ENCODE measurements at regions not wholly inside any gene's neighbourhood (a gene's known extent, or its start where the extent isn't known, plus 50 kb on each side); places are given as distances from the start of the nearest gene placed in this dataset.

DNA sequence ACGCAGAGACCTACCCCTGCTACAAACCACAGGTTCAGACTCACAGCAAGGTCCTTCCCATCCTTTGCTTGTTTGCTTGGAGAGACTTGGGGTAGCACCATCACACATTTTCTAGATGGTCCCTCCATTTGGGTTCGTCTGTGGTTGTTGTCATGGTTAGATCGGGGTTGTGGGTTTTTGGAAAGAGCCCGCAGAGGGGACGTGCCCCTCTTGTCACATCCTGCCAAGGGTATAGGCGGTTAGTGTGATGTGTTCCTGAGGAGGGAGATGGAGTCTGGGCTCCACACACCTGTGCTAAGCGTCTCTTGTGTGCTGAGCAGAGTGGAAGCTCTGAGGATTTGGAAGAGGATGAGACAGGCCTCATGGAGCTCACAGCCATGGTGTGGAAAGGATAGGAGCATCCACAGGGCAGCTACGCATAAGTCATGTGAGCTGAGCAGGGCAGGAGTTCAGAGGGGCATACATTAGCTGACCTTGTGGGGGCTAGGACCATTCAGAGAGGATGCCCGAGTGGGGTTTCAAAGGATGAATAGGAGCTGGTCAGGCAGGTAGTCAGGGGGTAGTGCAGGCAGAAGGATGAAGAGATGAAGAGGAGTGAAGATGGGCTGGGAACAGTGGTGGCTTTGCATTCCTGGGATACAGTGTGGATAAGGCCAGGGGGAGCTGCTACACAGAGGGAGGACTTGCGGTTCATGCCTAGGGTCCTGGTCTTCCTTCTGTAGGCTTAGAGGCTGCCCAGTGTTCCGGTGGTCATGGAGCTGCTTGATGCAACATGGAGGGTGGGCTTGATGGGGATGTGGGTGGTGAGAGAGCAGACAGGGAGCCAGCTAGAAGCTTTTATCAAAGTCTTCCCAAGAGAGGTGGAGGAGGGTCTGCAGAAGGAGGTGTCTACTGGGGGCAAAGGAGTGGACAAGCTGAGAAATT, 62.9 kb downstream of the ACKR3 start:
- no peaks in the 10 kb centered on the region for H3K36me3 ChIP-seq (ENCODE audit: insufficient read depth, low read length)
- no peak overlapping the region for H3K4me3 ChIP-seq (ENCODE audit: low read depth, low read length)
- H3K27me3 ChIP-seq (ENCODE audit: insufficient read depth, low read length), result no peaks in the 10 kb centered on the region
- no peak overlapping the region for H2AFZ ChIP-seq (ENCODE audit: low read length, unreplicated experiment)
- no peaks in the 10 kb centered on the region for H3K4me1 ChIP-seq (ENCODE audit: control insufficient read depth, insufficient read depth, low read length, unreplicated experiment)
- H3K27ac ChIP-seq (ENCODE audit: low read depth, low read length), result no peak overlapping the region
- no peaks in the 10 kb centered on the region for H3K79me2 ChIP-seq (ENCODE audit: control insufficient read depth, insufficient read depth, low read length, unreplicated experiment)

DNA sequence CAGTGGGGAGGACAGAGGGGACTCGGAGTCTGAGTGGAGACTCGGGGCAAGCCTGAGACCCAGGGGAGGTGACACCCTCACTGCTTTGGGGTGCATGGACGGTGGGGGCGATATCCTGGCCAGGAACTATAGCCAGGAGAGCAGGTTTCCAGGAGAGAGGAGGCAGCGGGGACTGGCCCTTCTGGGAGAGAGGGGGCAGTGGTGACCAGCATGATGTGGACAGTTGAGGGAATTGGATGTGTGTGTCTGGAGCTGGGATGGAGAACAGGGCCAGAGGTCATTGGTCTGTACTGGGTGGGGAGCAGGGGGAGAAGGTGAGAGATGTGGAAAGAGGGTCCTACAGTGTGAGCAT, 63.6 kb downstream of the ACKR3 start:
- Histone ChIP-seq H3K27ac (ENCODE audit: low read depth, low read length) (no peak overlapping the region), H3K36me3 (ENCODE audit: insufficient read depth, low read length) (no peaks in the 10 kb centered on the region), H3K27me3 (ENCODE audit: insufficient read depth, low read length) (no peaks in the 10 kb centered on the region), H3K4me1 (ENCODE audit: control insufficient read depth, insufficient read depth, low read length, unreplicated experiment) (no peaks in the 10 kb centered on the region), H3K4me3 (ENCODE audit: low read depth, low read length) (no peak overlapping the region), H3K79me2 (ENCODE audit: control insufficient read depth, insufficient read depth, low read length, unreplicated experiment) (no peaks in the 10 kb centered on the region), H2AFZ (ENCODE audit: low read length, unreplicated experiment) (no peak overlapping the region)

DNA sequence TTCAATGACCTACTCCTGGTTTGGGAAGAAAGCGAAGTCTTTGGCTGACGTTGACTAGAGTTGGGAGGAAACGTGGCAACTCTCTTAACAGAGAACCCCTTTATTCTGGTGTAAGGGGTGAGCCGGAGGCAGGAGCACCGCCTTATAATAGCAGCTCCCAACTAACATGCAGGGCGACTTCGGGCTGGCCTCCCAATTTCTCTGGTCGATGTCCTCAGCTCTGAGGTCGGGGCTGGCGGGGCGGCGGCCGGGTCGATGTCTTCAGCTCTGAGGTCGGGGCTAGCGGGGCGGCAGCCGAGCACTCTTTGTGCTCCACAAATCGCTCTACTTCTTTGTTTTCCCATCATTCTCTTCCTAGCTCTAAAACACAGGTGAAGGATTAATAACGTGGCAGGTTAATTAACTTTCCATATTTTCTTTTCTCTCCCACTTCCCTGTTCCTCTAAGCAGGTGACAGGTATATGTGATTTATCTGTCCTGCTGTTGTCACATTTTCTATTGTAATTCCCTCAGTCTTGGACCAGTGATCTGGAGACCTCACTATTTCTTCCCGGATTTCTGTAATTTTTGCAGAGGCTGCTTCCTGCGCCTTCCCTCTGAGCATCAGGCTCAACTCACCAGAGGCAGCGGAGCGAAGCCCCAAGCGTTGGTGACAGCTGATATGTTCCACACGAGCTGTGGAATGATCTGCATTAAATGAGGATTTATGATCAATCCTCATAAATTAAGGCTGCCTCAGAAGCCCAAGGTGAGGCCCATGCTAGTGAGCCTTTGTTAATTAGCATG, 64.3 kb downstream of the ACKR3 start:
- Histone ChIP-seq H3K27ac (ENCODE audit: low read depth, low read length) (no peak overlapping the region), H3K4me3 (ENCODE audit: low read depth, low read length) (no peak overlapping the region), H3K4me1 (ENCODE audit: control insufficient read depth, insufficient read depth, low read length, unreplicated experiment) (no peaks in the 10 kb centered on the region), H3K36me3 (ENCODE audit: insufficient read depth, low read length) (no peaks in the 10 kb centered on the region), H3K79me2 (ENCODE audit: control insufficient read depth, insufficient read depth, low read length, unreplicated experiment) (no peaks in the 10 kb centered on the region), H3K27me3 (ENCODE audit: insufficient read depth, low read length) (no peaks in the 10 kb centered on the region), H2AFZ (ENCODE audit: low read length, unreplicated experiment) (no peak overlapping the region)

DNA sequence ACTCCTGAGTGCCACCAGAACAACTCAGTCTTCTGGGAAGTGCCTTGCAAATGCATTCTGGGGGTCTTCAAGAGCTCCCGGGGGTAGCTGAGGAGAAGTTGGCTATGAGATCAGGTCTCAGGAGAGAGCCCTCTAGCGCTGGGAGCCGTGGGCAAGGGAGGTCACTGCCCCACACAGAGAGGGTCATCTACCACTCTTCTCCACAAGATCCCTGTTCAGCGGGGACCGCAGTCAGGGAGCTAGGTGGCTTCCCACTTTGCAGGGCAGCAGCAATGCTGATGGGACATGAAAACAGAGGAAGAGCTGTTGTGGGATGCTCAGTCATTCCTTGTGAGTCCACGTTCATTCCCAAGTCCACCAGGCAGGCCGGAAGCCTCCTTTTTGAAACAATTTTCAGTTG, 66.6 kb downstream of the ACKR3 start:
- H3K4me1 ChIP-seq (ENCODE audit: control insufficient read depth, insufficient read depth, low read length, unreplicated experiment), result no peaks in the 10 kb centered on the region
- H2AFZ ChIP-seq (ENCODE audit: low read length, unreplicated experiment), result no peak overlapping the region
- no peak overlapping the region for H3K27ac ChIP-seq (ENCODE audit: low read depth, low read length)
- no peak overlapping the region for H3K4me3 ChIP-seq (ENCODE audit: low read depth, low read length)
- H3K79me2 ChIP-seq (ENCODE audit: control insufficient read depth, insufficient read depth, low read length, unreplicated experiment), result no peaks in the 10 kb centered on the region
- no peaks in the 10 kb centered on the region for H3K36me3 ChIP-seq (ENCODE audit: insufficient read depth, low read length)
- H3K27me3 ChIP-seq (ENCODE audit: insufficient read depth, low read length), result no peaks in the 10 kb centered on the region

DNA sequence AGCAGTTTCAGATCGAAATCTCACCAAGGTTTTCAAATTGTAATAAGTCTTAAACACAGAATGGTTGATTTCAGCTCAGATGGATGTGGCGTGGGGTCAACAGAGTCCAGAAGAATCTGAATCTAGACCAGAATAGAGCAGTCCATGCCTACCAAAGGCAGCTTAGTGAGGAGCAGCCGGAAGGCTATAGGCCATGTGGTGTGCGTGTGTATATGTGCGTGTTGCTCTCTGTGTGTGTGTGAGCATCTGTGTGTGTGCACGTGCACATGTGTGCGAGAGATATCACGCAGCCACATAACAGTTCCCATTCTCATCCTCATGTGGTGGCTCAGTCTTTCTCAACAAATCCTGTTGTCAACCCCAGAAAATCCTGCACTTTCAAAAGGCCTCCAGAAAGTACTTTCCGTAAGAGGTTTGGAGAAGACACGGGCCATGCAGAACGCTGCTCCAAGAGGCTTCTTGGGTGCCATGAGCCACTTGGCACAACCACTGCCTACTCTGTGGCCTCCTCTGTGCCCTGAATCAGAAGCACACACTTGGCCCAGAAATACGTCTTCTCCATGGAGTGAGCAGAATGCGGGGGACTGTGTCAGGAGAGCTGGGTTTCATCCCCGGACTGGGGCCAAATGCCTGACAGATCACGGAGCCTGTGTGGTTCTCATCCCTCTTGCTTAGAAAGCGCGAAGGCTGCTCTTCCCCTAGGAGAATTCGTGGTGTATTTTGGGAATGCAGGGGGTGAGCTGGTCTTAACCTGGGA, 67.3 kb downstream of the ACKR3 start:
- Histone ChIP-seq H3K27ac (ENCODE audit: low read depth, low read length) (no peak overlapping the region), H2AFZ (ENCODE audit: low read length, unreplicated experiment) (no peak overlapping the region), H3K36me3 (ENCODE audit: insufficient read depth, low read length) (peaks cover 5% of the 10 kb centered on the region; the same call in 1 of the 2 replicates), H3K4me3 (ENCODE audit: low read depth, low read length) (no peak overlapping the region), H3K4me1 (ENCODE audit: control insufficient read depth, insufficient read depth, low read length, unreplicated experiment) (peaks cover 4% of the 10 kb centered on the region), H3K27me3 (ENCODE audit: insufficient read depth, low read length) (no peaks in the 10 kb centered on the region), H3K79me2 (ENCODE audit: control insufficient read depth, insufficient read depth, low read length, unreplicated experiment) (no peaks in the 10 kb centered on the region)

DNA sequence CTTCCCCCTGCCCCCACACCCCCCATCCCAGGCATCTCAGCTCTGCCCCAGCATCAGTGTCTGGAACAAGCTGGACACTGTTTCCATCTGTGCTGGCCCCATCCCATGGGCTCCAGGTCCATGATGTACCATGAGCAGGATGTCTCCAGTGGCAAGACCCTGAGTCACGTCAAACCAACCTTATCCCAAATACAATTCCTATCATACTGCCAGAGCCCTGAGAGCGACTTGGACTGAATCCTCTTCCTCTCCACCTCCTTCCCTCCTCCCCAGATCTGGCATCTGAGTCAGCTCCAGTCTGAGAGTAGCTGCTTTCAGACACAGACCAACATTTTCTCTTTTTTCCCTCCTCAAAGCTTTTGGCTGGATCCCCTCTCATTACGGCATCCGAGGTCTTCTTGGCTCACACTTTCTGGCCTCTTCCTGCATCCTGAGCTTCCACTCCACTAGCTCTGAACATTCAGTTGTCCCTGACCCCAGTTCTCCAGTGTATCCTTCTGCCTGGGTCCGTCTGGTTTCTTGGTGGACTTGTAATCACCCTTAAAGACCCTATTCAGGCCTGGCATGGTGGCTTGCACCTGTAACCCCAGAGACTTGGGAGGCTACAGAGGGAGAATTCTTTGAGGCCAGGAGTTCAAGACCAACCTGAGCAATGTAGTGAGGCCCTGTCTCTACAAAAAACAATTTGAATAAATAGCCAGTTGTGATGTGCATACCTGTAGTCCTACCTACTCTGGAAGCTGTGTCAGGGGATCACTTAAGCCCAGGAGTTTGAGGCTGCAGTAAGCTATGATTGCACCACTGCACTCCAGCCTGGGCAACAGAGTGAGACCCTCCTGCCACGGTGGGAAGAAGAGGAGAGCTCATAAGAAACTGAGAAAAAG, 68.3 kb downstream of the ACKR3 start:
- peaks cover 5% of the 10 kb centered on the region; the same call in 1 of the 2 replicates for H3K36me3 ChIP-seq (ENCODE audit: insufficient read depth, low read length)
- H2AFZ ChIP-seq (ENCODE audit: low read length, unreplicated experiment), result no peak overlapping the region

DNA sequence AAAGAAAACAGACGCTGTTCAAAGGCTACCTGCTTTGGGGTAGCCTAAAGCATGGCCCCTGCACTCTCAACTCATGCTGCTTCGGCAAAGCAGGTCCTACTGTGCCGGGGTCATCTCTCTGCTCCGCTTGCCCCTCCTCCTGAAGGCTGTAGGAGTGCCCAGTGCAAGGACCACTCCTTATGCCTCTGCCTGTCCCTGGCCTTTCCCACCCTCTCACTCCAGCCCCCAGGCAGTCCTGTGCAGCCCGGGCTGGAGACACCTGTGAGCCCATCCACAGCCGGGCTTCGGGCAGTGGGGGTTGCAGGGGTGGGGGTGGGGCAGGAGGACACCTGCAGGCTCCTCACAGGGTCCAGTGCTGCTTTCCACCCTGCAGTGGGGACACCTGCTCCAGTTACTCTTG, 69.1 kb downstream of the ACKR3 start:
- Histone ChIP-seq H3K27ac (ENCODE audit: low read depth, low read length) (no peak overlapping the region), H3K27me3 (ENCODE audit: insufficient read depth, low read length) (no peaks in the 10 kb centered on the region), H3K4me1 (ENCODE audit: control insufficient read depth, insufficient read depth, low read length, unreplicated experiment) (peaks cover 20% of the 10 kb centered on the region), H3K79me2 (ENCODE audit: control insufficient read depth, insufficient read depth, low read length, unreplicated experiment) (no peaks in the 10 kb centered on the region), H3K36me3 (ENCODE audit: insufficient read depth, low read length) (peaks cover 5% of the 10 kb centered on the region; the same call in 1 of the 2 replicates), H2AFZ (ENCODE audit: low read length, unreplicated experiment) (no peak overlapping the region), H3K4me3 (ENCODE audit: low read depth, low read length) (no peak overlapping the region)

More for the DNA sequence above, 68.3 kb downstream of the ACKR3 start:
- Histone ChIP-seq H3K27ac (ENCODE audit: low read depth, low read length) (no peak overlapping the region), H3K79me2 (ENCODE audit: control insufficient read depth, insufficient read depth, low read length, unreplicated experiment) (no peaks in the 10 kb centered on the region), H3K4me1 (ENCODE audit: control insufficient read depth, insufficient read depth, low read length, unreplicated experiment) (peaks cover 12% of the 10 kb centered on the region), H3K27me3 (ENCODE audit: insufficient read depth, low read length) (no peaks in the 10 kb centered on the region), H3K4me3 (ENCODE audit: low read depth, low read length) (no peak overlapping the region)

DNA sequence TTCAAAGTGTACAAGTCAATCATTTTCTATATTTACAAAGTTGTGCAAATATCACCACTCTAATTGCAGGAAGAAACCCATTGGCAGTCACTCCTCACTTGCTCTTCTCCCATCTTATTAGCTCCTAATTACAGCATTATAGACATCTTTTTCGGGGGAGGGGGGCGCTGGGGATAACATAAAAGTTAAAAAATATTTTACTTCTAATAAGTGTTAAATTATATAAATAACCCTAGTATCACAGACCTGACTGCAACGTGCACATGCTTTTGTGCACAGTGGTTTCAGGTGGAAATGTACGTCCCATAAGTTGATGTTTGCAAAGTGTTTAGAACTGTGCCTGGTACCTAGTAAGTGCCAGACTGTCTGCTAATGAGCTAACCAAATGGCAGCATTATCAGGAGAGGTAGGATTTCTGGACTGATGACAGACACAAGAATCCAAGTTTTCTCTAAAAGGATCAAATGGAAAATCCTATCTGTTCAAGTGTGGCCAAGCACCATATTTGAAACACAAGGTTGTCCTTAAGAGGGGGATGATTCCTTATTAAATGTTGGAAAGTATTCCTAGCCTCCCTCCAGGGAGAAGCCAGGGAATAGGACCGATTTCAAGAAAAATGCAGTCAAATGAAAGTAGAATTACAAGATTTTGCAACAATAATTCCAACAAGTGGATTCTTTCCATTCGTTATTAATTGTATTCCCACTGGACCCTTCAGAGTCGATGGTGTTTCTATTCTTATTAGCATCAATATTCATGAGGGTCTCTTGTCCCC, 70.0 kb downstream of the ACKR3 start:
- Histone ChIP-seq H3K36me3 (ENCODE audit: insufficient read depth, low read length) (peaks cover 5% of the 10 kb centered on the region; the same call in 1 of the 2 replicates), H3K27me3 (ENCODE audit: insufficient read depth, low read length) (no peaks in the 10 kb centered on the region), H3K4me1 (ENCODE audit: control insufficient read depth, insufficient read depth, low read length, unreplicated experiment) (peaks cover 24% of the 10 kb centered on the region), H3K79me2 (ENCODE audit: control insufficient read depth, insufficient read depth, low read length, unreplicated experiment) (no peaks in the 10 kb centered on the region), H3K27ac (ENCODE audit: low read depth, low read length) (no peak overlapping the region), H2AFZ (ENCODE audit: low read length, unreplicated experiment) (no peak overlapping the region), H3K4me3 (ENCODE audit: low read depth, low read length) (no peak overlapping the region)

DNA sequence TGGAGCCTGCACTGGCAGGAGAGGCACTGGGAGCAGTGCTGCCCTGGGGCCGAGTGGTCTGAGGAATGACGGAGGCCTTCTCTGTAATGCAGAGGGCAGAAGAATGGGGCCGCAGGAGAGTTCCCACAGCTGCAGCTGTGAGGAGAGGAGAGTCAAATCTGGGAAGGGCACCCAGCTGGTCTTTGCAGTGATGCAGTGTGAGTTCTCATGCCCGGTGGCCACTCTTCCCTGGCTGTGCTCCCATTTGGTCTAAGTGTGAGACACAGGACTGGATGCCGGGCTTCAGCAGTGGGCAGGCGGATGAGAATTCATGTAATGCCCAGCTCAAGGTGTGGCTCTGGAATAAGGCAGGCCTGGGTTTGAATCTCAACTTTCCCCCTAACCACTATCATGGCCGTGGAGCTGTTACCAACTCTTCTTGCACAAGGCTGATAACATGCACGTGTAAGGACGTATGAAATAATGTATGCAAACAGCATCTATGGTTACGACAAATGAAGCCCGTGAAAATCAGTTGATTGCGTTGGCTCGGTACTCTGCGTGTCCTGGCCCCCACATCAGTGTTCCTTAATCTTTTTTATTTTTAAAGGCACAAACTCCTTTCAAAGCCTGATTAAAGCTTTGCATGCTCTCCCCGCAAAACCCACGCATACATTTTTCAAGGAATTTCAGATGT, 71.6 kb downstream of the ACKR3 start:
- Histone ChIP-seq H2AFZ (ENCODE audit: low read length, unreplicated experiment) (no peak overlapping the region), H3K79me2 (ENCODE audit: control insufficient read depth, insufficient read depth, low read length, unreplicated experiment) (no peaks in the 10 kb centered on the region), H3K27me3 (ENCODE audit: insufficient read depth, low read length) (no peaks in the 10 kb centered on the region), H3K27ac (ENCODE audit: low read depth, low read length) (peak overlapping the region; percentile 99), H3K36me3 (ENCODE audit: insufficient read depth, low read length) (peaks cover 5% of the 10 kb centered on the region; the same call in 1 of the 2 replicates), H3K4me3 (ENCODE audit: low read depth, low read length) (no peak overlapping the region), H3K4me1 (ENCODE audit: control insufficient read depth, insufficient read depth, low read length, unreplicated experiment) (peaks cover 24% of the 10 kb centered on the region)
